Neural cell (in vitro differentiated cells): ENCODE measurements at regions not wholly inside any gene's neighbourhood (a gene's known extent, or its start where the extent isn't known, plus 50 kb on each side); places are given as distances from the start of the nearest gene placed in this dataset.

Experiments
- H2AFZ ChIP-seq: fragments of 200-600, 300-800 bp; sonication (generic), shearing (Covaris generic); 2 replicates; pipeline ENCODE4 v1.6.0; 2014; ENCODE audit warnings: low read depth, mild to moderate bottlenecking, antibody characterized with exemption, low read length, moderate library complexity
- H3F3A ChIP-seq: fragments of 200-600 bp; shearing (Covaris generic); 2 replicates; pipeline ENCODE4 v1.6.1; 2016; ENCODE audit warnings: mild to moderate bottlenecking, moderate library complexity, mixed read lengths, antibody characterized with exemption, low read length; ENCODE audit not compliant: insufficient read depth, poor library complexity, severe bottlenecking
- H3K27ac ChIP-seq: fragments of 200-600, 300-800 bp; sonication (generic), shearing (Covaris generic); 2 replicates; pipeline ENCODE4 v1.5.1; 2014; ENCODE audit warnings: mild to moderate bottlenecking, low read length, moderate library complexity
- H3K27me3 ChIP-seq: fragments of 300-800, 200-600 bp; sonication (generic), shearing (Covaris generic); 2 replicates; pipeline ENCODE4 v1.6.0; 2014; ENCODE audit warnings: mild to moderate bottlenecking, low read depth, low read length, moderate library complexity; ENCODE audit not compliant: insufficient read depth
- H3K36me3 ChIP-seq: fragments of 300-800, 200-600 bp; sonication (generic), shearing (Covaris generic); 2 replicates; pipeline ENCODE4 v1.5.1; 2014; ENCODE audit warnings: mild to moderate bottlenecking, antibody characterized with exemption, low read length, moderate library complexity; ENCODE audit not compliant: insufficient read depth
- H3K4me2 ChIP-seq: fragments of 300-800, 200-600 bp; sonication (generic), shearing (Covaris generic); 2 replicates; pipeline ENCODE4 v1.6.0; 2014; ENCODE audit warnings: mild to moderate bottlenecking, low read length
- H3K4me3 ChIP-seq: fragments of 300-800, 200-600 bp; sonication (generic), shearing (Covaris generic); 2 replicates; pipeline ENCODE4 v1.5.1; 2014; ENCODE audit warnings: mild to moderate bottlenecking, low read length, moderate library complexity
- H3K79me2 ChIP-seq: fragments of 200-600 bp; shearing (Covaris generic); replicated peaks from 2 replicates; pipeline ENCODE4 v1.6.0; 2014; ENCODE audit warnings: mild to moderate bottlenecking, low read length, moderate library complexity; ENCODE audit not compliant: insufficient read depth
- H3K9ac ChIP-seq: fragments of 300-800, 200-600 bp; sonication (generic), shearing (Covaris generic); 2 replicates; pipeline ENCODE4 v1.6.1; 2016; ENCODE audit warnings: mild to moderate bottlenecking, low read length, mixed read lengths
- H3K9me2 ChIP-seq: fragments of 200-600 bp; shearing (Covaris generic); 2 replicates; pipeline ENCODE4 v1.6.1; 2016; ENCODE audit warnings: mild to moderate bottlenecking, low read length, mixed read lengths; ENCODE audit not compliant: insufficient read depth
- H3K9me3 ChIP-seq: fragments of 200-600, 300-800 bp; sonication (generic), shearing (Covaris generic); 2 replicates; pipeline ENCODE4 v1.6.1; 2016; ENCODE audit warnings: mild to moderate bottlenecking, mixed run types, low read length, moderate library complexity, mixed read lengths
- H4K20me1 ChIP-seq: fragments of 200-600 bp; shearing (Covaris generic); 2 replicates; pipeline ENCODE4 v1.6.1; 2016; ENCODE audit warnings: mild to moderate bottlenecking, mixed run types; ENCODE audit not compliant: insufficient read depth
- CTCF ChIP-seq: fragments of 450-650 bp; IDR thresholded peaks from 2 replicates; pipeline ENCODE4 v1.5.1; 2014; ENCODE audit warnings: antibody characterized with exemption, mild to moderate bottlenecking, moderate library complexity; ENCODE audit not compliant: poor library complexity, severe bottlenecking
- EP300 ChIP-seq: fragments of 450-650 bp; conservative IDR thresholded peaks from 2 replicates; pipeline ENCODE4 v1.6.1; 2014; ENCODE audit warnings: antibody characterized with exemption, mild to moderate bottlenecking, moderate library complexity; ENCODE audit not compliant: poor library complexity, severe bottlenecking
- EZH2 ChIP-seq: fragments of 200-600, 300-800 bp; shearing (Covaris generic), sonication (generic); IDR thresholded peaks from 2 replicates; pipeline ENCODE4 v1.6.1; 2014; ENCODE audit warnings: antibody characterized with exemption, low read length, borderline replicate concordance, mild to moderate bottlenecking; ENCODE audit not compliant: insufficient read depth, poor library complexity, severe bottlenecking
- MXI1 ChIP-seq: fragments of 450-650 bp; conservative IDR thresholded peaks from 2 replicates; pipeline ENCODE4 v1.6.1; 2014; ENCODE audit warnings: antibody characterized with exemption, mild to moderate bottlenecking; ENCODE audit not compliant: poor library complexity, severe bottlenecking
- POLR2AphosphoS5 ChIP-seq: IDR thresholded peaks from 2 replicates; pipeline ENCODE4 v1.6.1; 2012
- RAD21 ChIP-seq: fragments of 450-650 bp; conservative IDR thresholded peaks from 2 replicates; pipeline ENCODE4 v1.6.1; 2014; ENCODE audit warnings: antibody characterized with exemption, mild to moderate bottlenecking, moderate library complexity
- SMC3 ChIP-seq: fragments of 450-650 bp; conservative IDR thresholded peaks from 2 replicates; pipeline ENCODE4 v1.6.1; 2014; ENCODE audit warnings: antibody characterized with exemption, mild to moderate bottlenecking, moderate library complexity; ENCODE audit not compliant: poor library complexity
- TAF1 ChIP-seq: IDR thresholded peaks from 2 replicates; pipeline ENCODE4 v1.6.1; 2012; ENCODE audit warnings: low read depth
- TF ChIP-seq, protein P1 (sequence below): IDR thresholded peaks from 2 replicates; pipeline ENCODE4 v1.6.1; 2012; ENCODE audit warnings: borderline replicate concordance

DNA sequence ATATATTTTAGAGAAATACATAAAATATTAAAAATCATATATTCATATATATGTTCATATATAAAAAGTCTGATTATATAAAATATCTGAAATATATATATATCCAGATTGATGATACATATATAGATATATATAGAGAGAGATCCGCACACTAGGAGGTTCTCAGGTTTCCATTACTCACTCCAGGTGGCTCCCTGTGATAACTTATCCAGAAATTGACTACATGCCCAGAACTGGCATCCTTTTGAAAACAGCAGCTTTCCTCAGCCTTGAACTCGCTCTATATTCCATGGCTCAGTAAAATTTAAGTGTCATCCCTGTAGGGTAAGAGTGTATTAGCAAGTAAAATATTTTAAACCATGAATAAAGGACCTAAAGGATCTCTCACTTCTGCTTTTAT, 206.8 kb downstream of the TINAG start:
- Histone ChIP-seq H3K4me3 (no peak overlapping the region), H3K79me2 (no peaks in the 10 kb centered on the region), H2AFZ (no peak overlapping the region), H3K9ac (no peak overlapping the region), H3K36me3 (no peaks in the 10 kb centered on the region), H3K27ac (no peak overlapping the region), H3K9me2 (no peaks in the 10 kb centered on the region), H4K20me1 (no peaks in the 10 kb centered on the region), H3F3A (no peaks in the 10 kb centered on the region), H3K4me2 (no peak overlapping the region), H3K27me3 (no peaks in the 10 kb centered on the region), H3K9me3 (no peaks in the 10 kb centered on the region)
- no peak for TF ChIP-seq CTCF
- no peak for TF ChIP-seq MXI1
- TF ChIP-seq, protein P1, sequence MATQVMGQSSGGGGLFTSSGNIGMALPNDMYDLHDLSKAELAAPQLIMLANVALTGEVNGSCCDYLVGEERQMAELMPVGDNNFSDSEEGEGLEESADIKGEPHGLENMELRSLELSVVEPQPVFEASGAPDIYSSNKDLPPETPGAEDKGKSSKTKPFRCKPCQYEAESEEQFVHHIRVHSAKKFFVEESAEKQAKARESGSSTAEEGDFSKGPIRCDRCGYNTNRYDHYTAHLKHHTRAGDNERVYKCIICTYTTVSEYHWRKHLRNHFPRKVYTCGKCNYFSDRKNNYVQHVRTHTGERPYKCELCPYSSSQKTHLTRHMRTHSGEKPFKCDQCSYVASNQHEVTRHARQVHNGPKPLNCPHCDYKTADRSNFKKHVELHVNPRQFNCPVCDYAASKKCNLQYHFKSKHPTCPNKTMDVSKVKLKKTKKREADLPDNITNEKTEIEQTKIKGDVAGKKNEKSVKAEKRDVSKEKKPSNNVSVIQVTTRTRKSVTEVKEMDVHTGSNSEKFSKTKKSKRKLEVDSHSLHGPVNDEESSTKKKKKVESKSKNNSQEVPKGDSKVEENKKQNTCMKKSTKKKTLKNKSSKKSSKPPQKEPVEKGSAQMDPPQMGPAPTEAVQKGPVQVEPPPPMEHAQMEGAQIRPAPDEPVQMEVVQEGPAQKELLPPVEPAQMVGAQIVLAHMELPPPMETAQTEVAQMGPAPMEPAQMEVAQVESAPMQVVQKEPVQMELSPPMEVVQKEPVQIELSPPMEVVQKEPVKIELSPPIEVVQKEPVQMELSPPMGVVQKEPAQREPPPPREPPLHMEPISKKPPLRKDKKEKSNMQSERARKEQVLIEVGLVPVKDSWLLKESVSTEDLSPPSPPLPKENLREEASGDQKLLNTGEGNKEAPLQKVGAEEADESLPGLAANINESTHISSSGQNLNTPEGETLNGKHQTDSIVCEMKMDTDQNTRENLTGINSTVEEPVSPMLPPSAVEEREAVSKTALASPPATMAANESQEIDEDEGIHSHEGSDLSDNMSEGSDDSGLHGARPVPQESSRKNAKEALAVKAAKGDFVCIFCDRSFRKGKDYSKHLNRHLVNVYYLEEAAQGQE, result no peak
- no peak for TF ChIP-seq POLR2AphosphoS5
- TF ChIP-seq EZH2, result no peak
- TF ChIP-seq SMC3, result no peak
- TF ChIP-seq EP300, result no peak

DNA sequence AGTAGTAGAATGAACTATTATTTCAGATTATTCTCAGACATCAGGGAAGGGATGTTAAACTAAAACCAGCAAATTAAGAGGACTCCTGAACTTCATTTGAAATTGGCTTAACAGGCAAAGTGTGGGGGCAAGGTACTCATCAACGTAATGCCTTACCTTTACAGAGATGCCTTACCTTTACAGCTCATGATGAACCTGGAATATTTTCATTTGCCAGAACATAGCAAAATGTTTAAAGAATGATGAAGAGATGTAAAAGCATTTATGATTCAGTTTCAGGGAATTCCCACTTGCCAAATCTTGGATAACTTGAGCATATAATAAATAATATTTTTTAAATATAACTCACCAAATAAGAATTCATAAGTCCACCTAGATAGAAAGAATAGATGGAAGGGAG, 207.5 kb downstream of the TINAG start:
- no peak overlapping the region for H3K9ac ChIP-seq
- H2AFZ ChIP-seq, result no peak overlapping the region
- H3K27ac ChIP-seq, result no peak overlapping the region
- no peak overlapping the region for H3K4me3 ChIP-seq
- H4K20me1 ChIP-seq, result no peaks in the 10 kb centered on the region
- H3F3A ChIP-seq, result no peaks in the 10 kb centered on the region
- no peaks in the 10 kb centered on the region for H3K36me3 ChIP-seq
- no peak overlapping the region for H3K4me2 ChIP-seq
- no peaks in the 10 kb centered on the region for H3K9me2 ChIP-seq
- no peaks in the 10 kb centered on the region for H3K27me3 ChIP-seq
- TF ChIP-seq POLR2AphosphoS5 (no peak), MXI1 (no peak), SMC3 (no peak), EZH2 (no peak), CTCF (no peak), EP300 (no peak), TAF1 (no peak), RAD21 (no peak)
- TF ChIP-seq, protein P1, result no peak
- no peaks in the 10 kb centered on the region for H3K9me3 ChIP-seq
- H3K79me2 ChIP-seq, result no peaks in the 10 kb centered on the region
